ENCODE measurements at regions not wholly inside any gene's neighbourhood (a gene's known extent, or its start where the extent isn't known, plus 50 kb on each side); places are given as distances from the start of the nearest gene placed in this dataset.

- no peak for DNase-seq
These were observed 85.6 kb downstream of the CD8B2 start for GRCh38 chr2:106572541-106573450.

- DNase-seq, result no peak
These were observed 86.6 kb downstream of the CD8B2 start for GRCh38 chr2:106573773-106574172.

- DNase-seq, result no peak
These were observed 88.8 kb downstream of the CD8B2 start for GRCh38 chr2:106575955-106576354.

GRCh38 chr2:106577255-106577651 is 90.1 kb downstream of the CD8B2 start:
- no peak for DNase-seq

GRCh38 chr2:106579750-106580197 is 92.6 kb downstream of the CD8B2 start:
- DNase-seq, result no peak

- DNase-seq, result no peak
These were observed 93.1 kb downstream of the CD8B2 start for GRCh38 chr2:106580241-106580640.

GRCh38 chr2:106581328-106581727 is 94.2 kb downstream of the CD8B2 start:
- no peak for DNase-seq

GRCh38 chr2:106581755-106582147 is 94.6 kb downstream of the CD8B2 start:
- DNase-seq, result no peak

- DNase-seq, result no peak
These were observed 95.3 kb downstream of the CD8B2 start for GRCh38 chr2:106582148-106583143.

- DNase-seq, result no peak
These were observed 97.3 kb downstream of the CD8B2 start for GRCh38 chr2:106584304-106584954.

- DNase-seq, result no peak
These were observed 109.7 kb downstream of the CD8B2 start for GRCh38 chr2:106596844-106597243.

- DNase-seq, result no peak
These were observed 112.4 kb downstream of the CD8B2 start for GRCh38 chr2:106599540-106599939.

- DNase-seq, result no peak
These were observed 114.9 kb downstream of the CD8B2 start for GRCh38 chr2:106602042-106602441.

- no peak for DNase-seq
These were observed 119.5 kb downstream of the CD8B2 start for GRCh38 chr2:106606652-106607051.

GRCh38 chr2:106607371-106607770 is 120.2 kb downstream of the CD8B2 start:
- DNase-seq, result no peak

GRCh38 chr2:106609780-106610179 is 122.6 kb downstream of the CD8B2 start:
- no peak for DNase-seq

GRCh38 chr2:106614511-106615291 is 127.5 kb downstream of the CD8B2 start:
- DNase-seq, result no peak

- no peak for DNase-seq
These were observed 131.4 kb downstream of the CD8B2 start for GRCh38 chr2:106618614-106619013.

- DNase-seq, result no peak
These were observed 136.3 kb downstream of the CD8B2 start for GRCh38 chr2:106623456-106623855.

GRCh38 chr2:106624787-106625380 is 137.7 kb downstream of the CD8B2 start:
- no peak for DNase-seq

- DNase-seq, result no peak
These were observed 141.2 kb downstream of the CD8B2 start for GRCh38 chr2:106628377-106628776.

GRCh38 chr2:106629981-106630380 is 142.8 kb downstream of the CD8B2 start:
- DNase-seq, result no peak

Data from NCI-H1417 treated with DMSO at 0.1 percent for 48 hours (cell line).